Suprapubic skin (tissue), 3 donors: ENCODE measurements at regions not wholly inside any gene's neighbourhood (a gene's known extent, or its start where the extent isn't known, plus 50 kb on each side); places are given as distances from the start of the nearest gene placed in this dataset.

ENCODE experiments used
- EP300 ChIP-seq: sonication (generic); formaldehyde crosslinking; IDR thresholded peaks from one replicate; pipeline ENCODE4 v1.6.1; 2017; ENCODE audit warnings: antibody characterized with exemption
- POLR2A ChIP-seq, 2 donors: fragments of 450-650 bp; IDR thresholded peaks; one replicate each; pipeline ENCODE4 v1.6.1; 2017; ENCODE audit warnings: antibody characterized with exemption in 2 of 2, mild to moderate bottlenecking in 2 of 2, moderate library complexity in 2 of 2
- TF ChIP-seq, protein P1 (sequence below), 2 donors: fragments of 200-600 bp in 1 of 2; fragments of 450-650 bp in 1 of 2; sonication (generic) in 1 of 2; IDR thresholded peaks; one replicate each; pipeline ENCODE4 v1.5.1; 2016 to 2019; ENCODE audit warnings: antibody characterized with exemption in 2 of 2, mild to moderate bottlenecking in 1 of 2, moderate library complexity in 1 of 2

DNA sequence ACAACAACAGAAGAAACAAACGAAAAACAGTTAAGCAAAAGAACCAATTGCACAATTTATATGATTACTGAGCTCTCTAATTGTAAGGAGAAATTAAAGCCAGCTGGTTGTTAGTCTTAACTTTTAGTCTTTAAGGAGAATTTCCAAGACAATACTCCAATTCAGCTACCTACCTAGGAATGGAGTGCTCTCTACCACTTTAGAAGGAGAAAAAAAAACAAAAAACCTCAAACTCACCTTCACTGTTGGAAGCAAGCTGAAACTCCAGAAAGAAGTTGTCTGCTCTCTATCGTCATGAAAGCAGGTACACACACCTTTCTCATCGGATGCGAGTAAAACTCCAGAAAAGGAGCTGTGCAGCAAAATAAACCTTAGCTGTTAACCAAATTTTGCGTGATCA lies 86.1 kb upstream of the NPY2R start:
- TF ChIP-seq, protein P1, sequence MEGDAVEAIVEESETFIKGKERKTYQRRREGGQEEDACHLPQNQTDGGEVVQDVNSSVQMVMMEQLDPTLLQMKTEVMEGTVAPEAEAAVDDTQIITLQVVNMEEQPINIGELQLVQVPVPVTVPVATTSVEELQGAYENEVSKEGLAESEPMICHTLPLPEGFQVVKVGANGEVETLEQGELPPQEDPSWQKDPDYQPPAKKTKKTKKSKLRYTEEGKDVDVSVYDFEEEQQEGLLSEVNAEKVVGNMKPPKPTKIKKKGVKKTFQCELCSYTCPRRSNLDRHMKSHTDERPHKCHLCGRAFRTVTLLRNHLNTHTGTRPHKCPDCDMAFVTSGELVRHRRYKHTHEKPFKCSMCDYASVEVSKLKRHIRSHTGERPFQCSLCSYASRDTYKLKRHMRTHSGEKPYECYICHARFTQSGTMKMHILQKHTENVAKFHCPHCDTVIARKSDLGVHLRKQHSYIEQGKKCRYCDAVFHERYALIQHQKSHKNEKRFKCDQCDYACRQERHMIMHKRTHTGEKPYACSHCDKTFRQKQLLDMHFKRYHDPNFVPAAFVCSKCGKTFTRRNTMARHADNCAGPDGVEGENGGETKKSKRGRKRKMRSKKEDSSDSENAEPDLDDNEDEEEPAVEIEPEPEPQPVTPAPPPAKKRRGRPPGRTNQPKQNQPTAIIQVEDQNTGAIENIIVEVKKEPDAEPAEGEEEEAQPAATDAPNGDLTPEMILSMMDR (IDR thresholded peaks at IDR 0.05), result no peak
- TF ChIP-seq POLR2A (IDR thresholded peaks at IDR 0.05) (no peak), EP300 (no peak)
